IMR-90 (cell line): ENCODE measurements at regions not wholly inside any gene's neighbourhood (a gene's known extent, or its start where the extent isn't known, plus 50 kb on each side); places are given as distances from the start of the nearest gene placed in this dataset.

Experiments used
- ATAC-seq: fragments of 200-7000 bp; cut with Tn5 transposase; 2 replicates; pipeline ENCODE4 v1.9.1; 2020; ENCODE audit warnings: low read depth, mild to moderate bottlenecking, moderate library complexity
- BruUV-seq: library from RNA; stranded (reverse); fragments of 400-500 nt; replicated peaks from 2 replicates; lab custom pipeline; 2021; lab: Mats Ljungman, UMichigan
- CTCF ChIA-PET: fragments of 300-600 bp; formaldehyde crosslinking; extraction: SDS; loops from one replicate; lab custom pipeline; 2021; ENCODE audit warnings: antibody characterized with exemption; lab: Yijun Ruan, JAX
- POLR2A ChIA-PET: fragments of 300-600 bp; sonication (Branson Sonifier 250); formaldehyde crosslinking; loops from one replicate; lab custom pipeline; 2022; ENCODE audit warnings: antibody characterized with exemption; ENCODE audit not compliant: unreplicated experiment; lab: Charles Lee
- DNase-seq: peaks from one replicate; pipeline ENCODE4 v3.0.0; 2013
- H2AFZ ChIP-seq: replicated peaks from 2 replicates; pipeline ENCODE3; 2013; ENCODE audit warnings: low read length, mild to moderate bottlenecking; ENCODE audit not compliant: poor library complexity
- H2AK5ac ChIP-seq: 2 replicates; pipeline ENCODE4 v1.6.1; 2013; ENCODE audit warnings: low read depth, low read length, inconsistent platforms
- H2AK9ac ChIP-seq: replicated peaks from 2 replicates; pipeline ENCODE3; 2013; ENCODE audit warnings: mild to moderate bottlenecking, low read depth, low read length, moderate library complexity; ENCODE audit not compliant: poor library complexity
- H2BK120ac ChIP-seq: 2 replicates; pipeline ENCODE4 v1.6.1; 2013; ENCODE audit warnings: low read depth, low read length, inconsistent platforms
- H2BK15ac ChIP-seq: 3 replicates; pipeline ENCODE4 v1.6.1; 2013; ENCODE audit warnings: low read depth, low read length, inconsistent platforms
- H2BK20ac ChIP-seq: 2 replicates; pipeline ENCODE4 v1.6.1; 2013; ENCODE audit warnings: low read depth, mild to moderate bottlenecking, inconsistent platforms, low read length, moderate library complexity
- H2BK5ac ChIP-seq: 2 replicates; pipeline ENCODE4 v1.6.1; 2013; ENCODE audit warnings: mild to moderate bottlenecking, low read depth, low read length, inconsistent platforms; ENCODE audit not compliant: poor library complexity, severe bottlenecking
- H3K14ac ChIP-seq: replicated peaks from 2 replicates; pipeline ENCODE4 v1.6.1; 2013; ENCODE audit warnings: low read depth, low read length, inconsistent platforms
- H3K18ac ChIP-seq: 2 replicates; pipeline ENCODE4 v1.6.1; 2013; ENCODE audit warnings: low read depth, low read length, control low read depth
- H3K23ac ChIP-seq: 2 replicates; pipeline ENCODE4 v1.6.1; 2013; ENCODE audit warnings: low read depth, low read length, inconsistent platforms
- H3K27ac ChIP-seq: 2 replicates; pipeline ENCODE4 v1.5.1; 2013; ENCODE audit warnings: mild to moderate bottlenecking, control low read depth, low read length; ENCODE audit not compliant: insufficient read depth
- H3K27me3 ChIP-seq: 2 replicates; pipeline ENCODE4 v1.6.1; 2013; ENCODE audit warnings: low read length; ENCODE audit not compliant: control insufficient read depth, insufficient read depth
- H3K36me3 ChIP-seq: 2 replicates; pipeline ENCODE4 v1.6.1; 2013; ENCODE audit warnings: low read length, mixed read lengths; ENCODE audit not compliant: control insufficient read depth, insufficient read depth
- H3K4ac ChIP-seq: 2 replicates; pipeline ENCODE4 v1.6.1; 2013; ENCODE audit warnings: low read depth, low read length, inconsistent platforms
- H3K4me1 ChIP-seq: 2 replicates; pipeline ENCODE4 v1.6.1; 2013; ENCODE audit warnings: low read length, mixed read lengths; ENCODE audit not compliant: control insufficient read depth, insufficient read depth
- H3K4me2 ChIP-seq: 2 replicates; pipeline ENCODE4 v1.6.1; 2013; ENCODE audit warnings: low read depth, mild to moderate bottlenecking, control low read depth, low read length, moderate library complexity
- H3K4me3 ChIP-seq: 2 replicates; pipeline ENCODE4 v1.5.1; 2013; ENCODE audit warnings: low read depth, mild to moderate bottlenecking, control low read depth, low read length, moderate library complexity; ENCODE audit not compliant: insufficient read depth
- H3K56ac ChIP-seq: 2 replicates; pipeline ENCODE4 v1.6.1; 2013; ENCODE audit warnings: low read length, inconsistent platforms; ENCODE audit not compliant: insufficient read depth; ENCODE audit errors: extremely low read depth
- H3K79me1 ChIP-seq, 2 experiments: 2 replicates each; pipeline ENCODE4 v1.6.1; 2013; ENCODE audit warnings: low read length in 2 of 2, inconsistent platforms in 1 of 2, low read depth in 1 of 2
- H3K9ac ChIP-seq: 2 replicates; pipeline ENCODE4 v1.6.1; 2013; ENCODE audit warnings: low read depth, low read length, control low read depth
- H3K9me1 ChIP-seq: 2 replicates; pipeline ENCODE4 v1.6.1; 2013; ENCODE audit warnings: low read length, inconsistent platforms; ENCODE audit not compliant: insufficient read depth
- H3K9me3 ChIP-seq: 2 replicates; pipeline ENCODE4 v1.6.1; 2013; ENCODE audit warnings: low read length; ENCODE audit not compliant: control insufficient read depth, insufficient read depth
- H4K20me1 ChIP-seq: 2 replicates; pipeline ENCODE4 v1.6.1; 2013; ENCODE audit warnings: low read length, inconsistent platforms; ENCODE audit not compliant: insufficient read depth
- H4K5ac ChIP-seq: 2 replicates; pipeline ENCODE4 v1.6.1; 2013; ENCODE audit warnings: mild to moderate bottlenecking, low read depth, low read length, control low read depth
- H4K8ac ChIP-seq, 2 experiments: 2 replicates each; pipeline ENCODE4 v1.6.1; 2013; ENCODE audit warnings: low read depth in 2 of 2, low read length in 2 of 2, control low read depth in 1 of 2, inconsistent platforms in 1 of 2
- H4K91ac ChIP-seq: 2 replicates; pipeline ENCODE4 v1.6.1; 2013; ENCODE audit warnings: low read depth, low read length, inconsistent platforms; ENCODE audit not compliant: insufficient read depth
- BHLHE40 ChIP-seq: fragments of 150-350 bp; IDR thresholded peaks from 2 replicates; pipeline ENCODE4 v1.6.1; 2016; ENCODE audit warnings: mild to moderate bottlenecking, low read depth, low read length
- CEBPB ChIP-seq: IDR thresholded peaks from 2 replicates; pipeline ENCODE4 v1.6.1; 2012; ENCODE audit warnings: low read depth, low read length, improper control_type of control experiment
- CHD1 ChIP-seq: IDR thresholded peaks from 2 replicates; pipeline ENCODE4 v1.6.1; 2012; ENCODE audit warnings: low read depth, low read length, improper control_type of control experiment
- FOS ChIP-seq: fragments of 150-350 bp; IDR thresholded peaks from 2 replicates; pipeline ENCODE4 v1.6.1; 2016; ENCODE audit warnings: low read depth, low read length
- MAFK ChIP-seq: IDR thresholded peaks from 2 replicates; pipeline ENCODE4 v1.6.1; 2012; ENCODE audit warnings: low read depth, low read length, improper control_type of control experiment
- MAZ ChIP-seq: IDR thresholded peaks from 2 replicates; pipeline ENCODE4 v1.6.1; 2012; ENCODE audit warnings: low read depth, mild to moderate bottlenecking, low read length, improper control_type of control experiment, moderate library complexity, borderline replicate concordance
- MXI1 ChIP-seq: IDR thresholded peaks from 2 replicates; pipeline ENCODE4 v1.6.1; 2012; ENCODE audit warnings: low read depth, mild to moderate bottlenecking, low read length, moderate library complexity, borderline replicate concordance
- NFE2L2 ChIP-seq: fragments of 150-350 bp; IDR thresholded peaks from 2 replicates; pipeline ENCODE4 v1.6.1; 2016; ENCODE audit warnings: low read depth, mild to moderate bottlenecking, low read length
- POLR2A ChIP-seq: IDR thresholded peaks from 2 replicates; pipeline ENCODE4 v1.6.1; 2012; ENCODE audit warnings: mild to moderate bottlenecking, low read depth, low read length
- RAD21 ChIP-seq: IDR thresholded peaks from 2 replicates; pipeline ENCODE4 v1.6.1; 2012; ENCODE audit warnings: low read length, improper control_type of control experiment
- RCOR1 ChIP-seq: IDR thresholded peaks from 2 replicates; pipeline ENCODE4 v1.6.1; 2012; ENCODE audit warnings: mild to moderate bottlenecking, low read length, improper control_type of control experiment; ENCODE audit not compliant: insufficient replicate concordance
- RFX5 ChIP-seq: IDR thresholded peaks from 2 replicates; pipeline ENCODE4 v1.8.0; 2012; ENCODE audit warnings: low read depth, mild to moderate bottlenecking, low read length, moderate library complexity
- WGBS, 2 experiments: methylation state at CpG; one replicate each; pipeline versions ENCODE4 v1.1.5 to v1.1.7; 2013; ENCODE audit warnings: missing lambda C conversion rate in 2 of 2; ENCODE audit not compliant: insufficient read length in 1 of 2; ENCODE audit errors: extremely low coverage in 2 of 2; 5-methylcytosine and 5-hydroxymethylcytosine counted together
- dilution Hi-C: fragments of 300-500 bp; cut with HindIII; formaldehyde crosslinking; loops from one replicate; pipeline ENCODE4 v1.14.3; 2018; ENCODE audit warnings: low sequenced_read_pairs; ENCODE audit not compliant: unreplicated experiment
- in situ Hi-C: fragments of 300-500 bp; cut with MboI; formaldehyde crosslinking; loops from 3 replicates; pipeline ENCODE4 v1.14.3; 2019; ENCODE audit warnings: low sequenced_read_pairs, inconsistent platforms, mixed read lengths
- intact Hi-C: fragments of 100-400 bp; cut with micrococcal nuclease; formaldehyde crosslinking; loops from 2 replicates; pipeline ENCODE4 v1.10.0; 2022
- TF ChIP-seq, protein P1 (sequence below): conservative IDR thresholded peaks from 2 replicates; pipeline ENCODE4 v1.5.1; 2012; ENCODE audit warnings: mild to moderate bottlenecking, low read depth, low read length, improper control_type of control experiment
- TF ChIP-seq, protein P2 (sequence below): fragments of 150-350 bp; IDR thresholded peaks from 2 replicates; pipeline ENCODE4 v1.6.1; 2017; ENCODE audit warnings: mild to moderate bottlenecking, antibody characterized with exemption, low read length, low read depth
- TF ChIP-seq, protein P3 (sequence below): fragments of 150-350 bp; IDR thresholded peaks from 2 replicates; pipeline ENCODE4 v1.6.1; 2016; ENCODE audit warnings: low read depth, mild to moderate bottlenecking, low read length, moderate library complexity, borderline replicate concordance

DNA sequence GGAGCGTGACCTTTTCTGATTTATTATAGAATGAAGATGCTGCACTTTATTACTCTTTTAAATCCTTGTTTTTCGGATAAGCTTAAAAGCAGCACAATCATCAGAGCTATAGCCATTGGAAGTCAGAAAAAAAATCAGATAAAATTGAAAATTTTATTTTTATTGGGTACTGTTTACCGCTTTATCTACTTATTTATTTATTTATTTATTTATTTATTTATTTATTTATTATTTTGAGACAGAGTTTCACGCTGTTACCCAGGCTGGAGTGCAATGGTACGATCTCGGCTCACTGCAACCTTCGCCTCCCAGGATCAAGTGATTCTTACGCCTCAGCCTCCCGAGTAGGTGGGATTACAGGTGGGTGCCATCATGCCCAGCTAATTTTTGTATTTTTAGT, 83.1 kb upstream of the CHRM3 start:
- dilution Hi-C loops, result no loop called here
- ATAC-seq (no peak), DNase-seq (no peak)
- no peaks in the 10 kb centered on the region for H4K20me1 ChIP-seq
- ChIA-PET CTCF (no interaction called here), POLR2A (no interaction called here)
- in situ Hi-C loops, result no loop called here
- H3K4me3 ChIP-seq, result no peak overlapping the region
- TF ChIP-seq, protein P1, sequence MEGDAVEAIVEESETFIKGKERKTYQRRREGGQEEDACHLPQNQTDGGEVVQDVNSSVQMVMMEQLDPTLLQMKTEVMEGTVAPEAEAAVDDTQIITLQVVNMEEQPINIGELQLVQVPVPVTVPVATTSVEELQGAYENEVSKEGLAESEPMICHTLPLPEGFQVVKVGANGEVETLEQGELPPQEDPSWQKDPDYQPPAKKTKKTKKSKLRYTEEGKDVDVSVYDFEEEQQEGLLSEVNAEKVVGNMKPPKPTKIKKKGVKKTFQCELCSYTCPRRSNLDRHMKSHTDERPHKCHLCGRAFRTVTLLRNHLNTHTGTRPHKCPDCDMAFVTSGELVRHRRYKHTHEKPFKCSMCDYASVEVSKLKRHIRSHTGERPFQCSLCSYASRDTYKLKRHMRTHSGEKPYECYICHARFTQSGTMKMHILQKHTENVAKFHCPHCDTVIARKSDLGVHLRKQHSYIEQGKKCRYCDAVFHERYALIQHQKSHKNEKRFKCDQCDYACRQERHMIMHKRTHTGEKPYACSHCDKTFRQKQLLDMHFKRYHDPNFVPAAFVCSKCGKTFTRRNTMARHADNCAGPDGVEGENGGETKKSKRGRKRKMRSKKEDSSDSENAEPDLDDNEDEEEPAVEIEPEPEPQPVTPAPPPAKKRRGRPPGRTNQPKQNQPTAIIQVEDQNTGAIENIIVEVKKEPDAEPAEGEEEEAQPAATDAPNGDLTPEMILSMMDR, result no peak
- TF ChIP-seq RFX5 (no peak), CHD1 (no peak), RAD21 (no peak), MAFK (no peak), MAZ (no peak), MXI1 (no peak), POLR2A (no peak), NFE2L2 (no peak), FOS (no peak), CEBPB (no peak), BHLHE40 (no peak), RCOR1 (no peak)
- TF ChIP-seq, protein P2, sequence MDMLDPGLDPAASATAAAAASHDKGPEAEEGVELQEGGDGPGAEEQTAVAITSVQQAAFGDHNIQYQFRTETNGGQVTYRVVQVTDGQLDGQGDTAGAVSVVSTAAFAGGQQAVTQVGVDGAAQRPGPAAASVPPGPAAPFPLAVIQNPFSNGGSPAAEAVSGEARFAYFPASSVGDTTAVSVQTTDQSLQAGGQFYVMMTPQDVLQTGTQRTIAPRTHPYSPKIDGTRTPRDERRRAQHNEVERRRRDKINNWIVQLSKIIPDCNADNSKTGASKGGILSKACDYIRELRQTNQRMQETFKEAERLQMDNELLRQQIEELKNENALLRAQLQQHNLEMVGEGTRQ, result no peak
- TF ChIP-seq, protein P3, sequence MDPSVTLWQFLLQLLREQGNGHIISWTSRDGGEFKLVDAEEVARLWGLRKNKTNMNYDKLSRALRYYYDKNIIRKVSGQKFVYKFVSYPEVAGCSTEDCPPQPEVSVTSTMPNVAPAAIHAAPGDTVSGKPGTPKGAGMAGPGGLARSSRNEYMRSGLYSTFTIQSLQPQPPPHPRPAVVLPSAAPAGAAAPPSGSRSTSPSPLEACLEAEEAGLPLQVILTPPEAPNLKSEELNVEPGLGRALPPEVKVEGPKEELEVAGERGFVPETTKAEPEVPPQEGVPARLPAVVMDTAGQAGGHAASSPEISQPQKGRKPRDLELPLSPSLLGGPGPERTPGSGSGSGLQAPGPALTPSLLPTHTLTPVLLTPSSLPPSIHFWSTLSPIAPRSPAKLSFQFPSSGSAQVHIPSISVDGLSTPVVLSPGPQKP, result no peak
- no peaks in the 10 kb centered on the region for H3K4me1 ChIP-seq
- no peak overlapping the region for H3K27ac ChIP-seq
- H2AK9ac ChIP-seq, result no peak overlapping the region
- no peak overlapping the region for H4K91ac ChIP-seq
- H2AFZ ChIP-seq, result no peak overlapping the region
- WGBS, 2 experiments, result no CpG with 5 or more reads among the region's 9 CpGs
- H2BK20ac ChIP-seq, result no peak overlapping the region
- no TSS peak for BruUV-seq
- H2BK120ac ChIP-seq, result no peak overlapping the region
- no peak overlapping the region for H3K56ac ChIP-seq
- H2BK5ac ChIP-seq, result no peak overlapping the region
- H3K23ac ChIP-seq, result no peak overlapping the region
- H4K5ac ChIP-seq, result no peak overlapping the region
- no peak overlapping the region for H3K4me2 ChIP-seq
- intact Hi-C loops, result no loop called here
- no peak overlapping the region for H2BK15ac ChIP-seq
- no peaks in the 10 kb centered on the region for H3K79me1 ChIP-seq
- H2AK5ac ChIP-seq, result no peak overlapping the region
- no peak overlapping the region for H4K8ac ChIP-seq
- no peaks in the 10 kb centered on the region for H3K9me1 ChIP-seq
- no peak overlapping the region for H3K9ac ChIP-seq
- no peaks in the 10 kb centered on the region for H3K27me3 ChIP-seq
- H3K9me3 ChIP-seq, result peaks cover 8% of the 10 kb centered on the region
- H3K36me3 ChIP-seq, result no peaks in the 10 kb centered on the region
- H3K4ac ChIP-seq, result no peak overlapping the region
- H3K14ac ChIP-seq, result no peak overlapping the region
- H3K18ac ChIP-seq, result no peak overlapping the region
